NT2/D1 (cell line): ENCODE measurements at regions not wholly inside any gene's neighbourhood (a gene's known extent, or its start where the extent isn't known, plus 50 kb on each side); places are given as distances from the start of the nearest gene placed in this dataset.

Experiments
- SUZ12 ChIP-seq: IDR thresholded peaks from 2 replicates; pipeline ENCODE4 v1.6.1; 2011; ENCODE audit not compliant: insufficient read length, insufficient read depth; ENCODE audit errors: extremely low read depth
- YY1 ChIP-seq: IDR thresholded peaks from 2 replicates; pipeline ENCODE4 v1.6.1; 2011; ENCODE audit not compliant: insufficient read length, insufficient read depth
- ZNF274 ChIP-seq: IDR thresholded peaks from 2 replicates; pipeline ENCODE4 v1.6.1; 2011; ENCODE audit warnings: mild to moderate bottlenecking, low read depth, low read length

DNA sequence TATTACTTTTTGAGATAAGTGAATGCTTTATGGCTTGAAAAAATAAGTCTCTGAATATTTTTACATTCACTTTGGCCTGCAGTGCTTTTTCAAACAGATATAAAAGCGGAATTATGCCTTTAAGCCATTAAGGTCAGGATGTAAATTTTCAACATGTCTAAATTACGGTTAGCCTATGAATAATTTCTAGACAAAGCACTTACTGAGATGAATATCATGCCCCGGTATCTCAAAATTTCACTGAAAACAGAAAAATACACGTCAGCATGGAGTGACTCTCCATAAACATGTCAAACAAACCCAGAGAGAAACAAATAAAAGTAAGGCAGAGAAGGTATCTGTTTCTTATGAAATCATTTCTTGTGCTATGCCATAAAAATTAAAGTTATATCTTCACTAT is 853.9 kb downstream of the KCNT2 start:
- TF ChIP-seq ZNF274, result no peak
- TF ChIP-seq YY1, result no peak
- no peak for TF ChIP-seq SUZ12
